HEK293 (cell line): ENCODE measurements at regions not wholly inside any gene's neighbourhood (a gene's known extent, or its start where the extent isn't known, plus 50 kb on each side); places are given as distances from the start of the nearest gene placed in this dataset.
A peak's percentile ranks its signal among the peaks of the same experiment; 100 is the strongest.

ENCODE experiments used
- BCL11A ChIP-seq: fragments of 450-650 bp; formaldehyde crosslinking; IDR thresholded peaks from 2 replicates; pipeline ENCODE4 v1.5.1; 2016; ENCODE audit warnings: low read depth, missing biosample characterization, missing genetic modification characterization
- BCL11B ChIP-seq: fragments of 450-650 bp; formaldehyde crosslinking; IDR thresholded peaks from 2 replicates; pipeline ENCODE4 v1.5.1; 2016; ENCODE audit warnings: low read depth, missing biosample characterization, missing genetic modification characterization
- FEZF1 ChIP-seq: fragments of 450-650 bp; formaldehyde crosslinking; IDR thresholded peaks from 2 replicates; pipeline ENCODE4 v1.5.1; 2016; ENCODE audit warnings: missing biosample characterization, missing genetic modification characterization
- HIC1 ChIP-seq: fragments of 450-650 bp; formaldehyde crosslinking; IDR thresholded peaks from 2 replicates; pipeline ENCODE4 v1.5.1; 2016; ENCODE audit warnings: missing biosample characterization, missing genetic modification characterization
- KLF16 ChIP-seq: fragments of 450-650 bp; formaldehyde crosslinking; IDR thresholded peaks from 2 replicates; pipeline ENCODE4 v1.5.1; 2017; ENCODE audit warnings: missing biosample characterization, missing genetic modification characterization
- KLF8 ChIP-seq: fragments of 450-650 bp; formaldehyde crosslinking; IDR thresholded peaks from 2 replicates; pipeline ENCODE4 v1.5.1; 2016; ENCODE audit warnings: missing biosample characterization, missing genetic modification characterization
- OVOL3 ChIP-seq: fragments of 450-650 bp; formaldehyde crosslinking; IDR thresholded peaks from 2 replicates; pipeline ENCODE4 v1.5.1; 2016; ENCODE audit warnings: missing biosample characterization, missing genetic modification characterization
- PRDM1 ChIP-seq: fragments of 450-650 bp; formaldehyde crosslinking; IDR thresholded peaks from 2 replicates; pipeline ENCODE4; 2016; ENCODE audit warnings: missing biosample characterization, missing genetic modification characterization
- SALL2 ChIP-seq: fragments of 450-650 bp; formaldehyde crosslinking; IDR thresholded peaks from 2 replicates; pipeline ENCODE4 v1.5.0; 2017; ENCODE audit warnings: missing biosample characterization, mild to moderate bottlenecking, missing genetic modification characterization, borderline replicate concordance
- SCRT1 ChIP-seq: fragments of 450-650 bp; formaldehyde crosslinking; IDR thresholded peaks from 2 replicates; pipeline ENCODE4 v1.5.1; 2016; ENCODE audit warnings: missing biosample characterization, missing genetic modification characterization, borderline replicate concordance
- WT1 ChIP-seq: fragments of 450-650 bp; formaldehyde crosslinking; IDR thresholded peaks from 2 replicates; pipeline ENCODE4 v1.5.1; 2016; ENCODE audit warnings: missing biosample characterization, missing genetic modification characterization
- ZFP3 ChIP-seq: fragments of 450-650 bp; formaldehyde crosslinking; IDR thresholded peaks from 2 replicates; pipeline ENCODE4 v1.5.1; 2016; ENCODE audit warnings: low read depth, missing biosample characterization, missing genetic modification characterization
- ZIC2 ChIP-seq: fragments of 450-650 bp; formaldehyde crosslinking; IDR thresholded peaks from 2 replicates; pipeline ENCODE4 v1.5.1; 2016; ENCODE audit warnings: missing biosample characterization, missing genetic modification characterization
- ZNF114 ChIP-seq: fragments of 450-650 bp; formaldehyde crosslinking; IDR thresholded peaks from 2 replicates; pipeline ENCODE4 v1.5.0; 2017; ENCODE audit warnings: missing biosample characterization, missing genetic modification characterization
- ZNF155 ChIP-seq: fragments of 450-650 bp; formaldehyde crosslinking; IDR thresholded peaks from 2 replicates; pipeline ENCODE4 v1.5.1; 2016; ENCODE audit warnings: missing biosample characterization, missing genetic modification characterization
- ZNF175 ChIP-seq: fragments of 450-650 bp; formaldehyde crosslinking; IDR thresholded peaks from 2 replicates; pipeline ENCODE4 v1.5.1; 2016; ENCODE audit warnings: missing biosample characterization, missing genetic modification characterization
- ZNF18 ChIP-seq: fragments of 450-650 bp; formaldehyde crosslinking; IDR thresholded peaks from 2 replicates; pipeline ENCODE4 v1.5.1; 2016; ENCODE audit warnings: missing biosample characterization, missing genetic modification characterization
- ZNF239 ChIP-seq: fragments of 450-650 bp; formaldehyde crosslinking; IDR thresholded peaks from 2 replicates; pipeline ENCODE4 v1.5.1; 2016; ENCODE audit warnings: missing biosample characterization, missing genetic modification characterization
- ZNF26 ChIP-seq: fragments of 450-650 bp; formaldehyde crosslinking; IDR thresholded peaks from 2 replicates; pipeline ENCODE4 v1.5.1; 2016; ENCODE audit warnings: missing biosample characterization, missing genetic modification characterization
- ZNF350 ChIP-seq: fragments of 450-650 bp; formaldehyde crosslinking; IDR thresholded peaks from 2 replicates; pipeline ENCODE4 v1.5.0; 2017; ENCODE audit warnings: missing biosample characterization, mild to moderate bottlenecking, missing genetic modification characterization
- ZNF426 ChIP-seq: fragments of 450-650 bp; formaldehyde crosslinking; IDR thresholded peaks from 2 replicates; pipeline ENCODE4 v1.5.1; 2017; ENCODE audit warnings: missing biosample characterization, missing genetic modification characterization, mild to moderate bottlenecking, inconsistent platforms, moderate library complexity
- ZNF449 ChIP-seq: fragments of 450-650 bp; formaldehyde crosslinking; IDR thresholded peaks from 2 replicates; pipeline ENCODE4 v1.5.1; 2017; ENCODE audit warnings: missing biosample characterization, mild to moderate bottlenecking, missing genetic modification characterization, moderate library complexity
- ZNF501 ChIP-seq: fragments of 450-650 bp; formaldehyde crosslinking; IDR thresholded peaks from 2 replicates; pipeline ENCODE4 v1.5.1; 2016; ENCODE audit warnings: missing biosample characterization, missing genetic modification characterization
- ZNF514 ChIP-seq: fragments of 450-650 bp; formaldehyde crosslinking; IDR thresholded peaks from 2 replicates; pipeline ENCODE4 v1.5.1; 2016; ENCODE audit warnings: missing biosample characterization, missing genetic modification characterization
- ZNF571 ChIP-seq: fragments of 450-650 bp; formaldehyde crosslinking; IDR thresholded peaks from 2 replicates; pipeline ENCODE4 v1.5.0; 2017; ENCODE audit warnings: missing biosample characterization, missing genetic modification characterization
- ZNF585B ChIP-seq: fragments of 450-650 bp; formaldehyde crosslinking; IDR thresholded peaks from 2 replicates; pipeline ENCODE4 v1.5.1; 2016; ENCODE audit warnings: missing biosample characterization, missing genetic modification characterization
- ZNF639 ChIP-seq: fragments of 450-650 bp; formaldehyde crosslinking; IDR thresholded peaks from 2 replicates; pipeline ENCODE4 v1.5.1; 2016; ENCODE audit warnings: missing biosample characterization, missing genetic modification characterization
- ZNF768 ChIP-seq: fragments of 450-650 bp; formaldehyde crosslinking; IDR thresholded peaks from 2 replicates; pipeline ENCODE4 v1.5.1; 2018; ENCODE audit warnings: missing biosample characterization, mild to moderate bottlenecking, missing genetic modification characterization
- ZNF776 ChIP-seq: fragments of 450-650 bp; formaldehyde crosslinking; IDR thresholded peaks from 2 replicates; pipeline ENCODE4 v1.5.0; 2017; ENCODE audit warnings: missing biosample characterization, missing genetic modification characterization, borderline replicate concordance
- ZSCAN5A ChIP-seq: fragments of 450-650 bp; formaldehyde crosslinking; IDR thresholded peaks from 2 replicates; pipeline ENCODE4 v1.5.1; 2016; ENCODE audit warnings: missing biosample characterization, missing genetic modification characterization

GRCh38 chr1:79264975-79265818, 258.7 kb upstream of the ADGRL4 start (continued):
- TF ChIP-seq ZNF449 (tag by site-specific recombination): no peak
- TF ChIP-seq ZNF571: no peak
- TF ChIP-seq ZNF585B (tag by site-specific recombination): no peak
- no peak for TF ChIP-seq ZNF776
- no peak for TF ChIP-seq ZIC2 (tag by site-specific recombination)
- TF ChIP-seq WT1: peak; percentile 76
- no peak for TF ChIP-seq ZNF514 (tag by site-specific recombination)
- no peak for TF ChIP-seq ZNF501 (tag by site-specific recombination)
- TF ChIP-seq BCL11A (tag by site-specific recombination): peak; percentile 43; the same call in 1 of the 2 replicates
- no peak for TF ChIP-seq ZNF114
- TF ChIP-seq HIC1 (tag by site-specific recombination): no peak
- TF ChIP-seq PRDM1: no peak
- peak; percentile 89 for TF ChIP-seq ZNF239 (tag by site-specific recombination)
- no peak for TF ChIP-seq KLF16 (tag by site-specific recombination)
- TF ChIP-seq ZNF175: no peak
- TF ChIP-seq BCL11B (tag by site-specific recombination): no peak
- TF ChIP-seq ZNF426 (tag by site-specific recombination): no peak
- no peak for TF ChIP-seq ZNF768 (tag by site-specific recombination)
- TF ChIP-seq FEZF1 (tag by site-specific recombination): peak; percentile 89
- TF ChIP-seq ZNF26 (tag by site-specific recombination): no peak
- TF ChIP-seq ZSCAN5A (tag by site-specific recombination): no peak
- TF ChIP-seq SCRT1: no peak
- no peak for TF ChIP-seq ZFP3 (tag by site-specific recombination)
- TF ChIP-seq OVOL3 (tag by site-specific recombination): 0 out of 2 replicates have a peak, but pooled peaks have one; percentile 48
- no peak for TF ChIP-seq ZNF639 (tag by site-specific recombination)
- no peak for TF ChIP-seq ZNF155 (tag by site-specific recombination)
- TF ChIP-seq ZNF350: no peak
- TF ChIP-seq ZNF18: no peak
- no peak for TF ChIP-seq SALL2 (tag by site-specific recombination)
- TF ChIP-seq KLF8: no peak
